ENCODE measurements at regions not wholly inside any gene's neighbourhood (a gene's known extent, or its start where the extent isn't known, plus 50 kb on each side); places are given as distances from the start of the nearest gene placed in this dataset.

- TF ChIP-seq CTCF (IDR thresholded peaks at IDR 0.05), result no peak
- no peak for TF ChIP-seq POLR2A (IDR thresholded peaks at IDR 0.05)
These were observed 163.5 kb downstream of the DIO2 start for GRCh38 chr14:80047761-80048160.

Measured in testis (tissue), 2 donors.